B cell (primary cell): ENCODE measurements at regions not wholly inside any gene's neighbourhood (a gene's known extent, or its start where the extent isn't known, plus 50 kb on each side); places are given as distances from the start of the nearest gene placed in this dataset.

Experiments
- CTCF ChIP-seq: fragments of 200-600 bp; IDR thresholded peaks from one replicate; pipeline ENCODE4 v1.8.0; 2022; ENCODE audit warnings: antibody characterized with exemption, mild to moderate bottlenecking
- EZH2 ChIP-seq: IDR thresholded peaks from 2 replicates; pipeline ENCODE4 v1.6.1; 2012; ENCODE audit warnings: borderline replicate concordance, low read depth, mild to moderate bottlenecking, moderate library complexity, low read length; ENCODE audit not compliant: insufficient read depth, poor library complexity, severe bottlenecking

- TF ChIP-seq CTCF: no peak
- no peak for TF ChIP-seq EZH2
Measured at GRCh38 chr12:89838833-89839232, 130.2 kb upstream of the ATP2B1 start.
